ENCODE measurements at regions not wholly inside any gene's neighbourhood (a gene's known extent, or its start where the extent isn't known, plus 50 kb on each side); places are given as distances from the start of the nearest gene placed in this dataset.
A peak's percentile ranks its signal among the peaks of the same experiment; 100 is the strongest.

GRCh38 chr12:102573237-102573636, 92.9 kb upstream of the IGF1 start:
- H3K9me3 ChIP-seq: no peaks in the 10 kb centered on the region

GRCh38 chr12:102571889-102572288, 91.5 kb upstream of the IGF1 start:
- no peak overlapping the region for H3K9ac ChIP-seq
- TF ChIP-seq Cebpa-rat (IDR thresholded peaks at IDR 0.05): no peak
- H4K20me1 ChIP-seq: no peaks in the 10 kb centered on the region
- H3K4me3 ChIP-seq: no peak overlapping the region
- no peak overlapping the region for H3K4me2 ChIP-seq
- no peaks in the 10 kb centered on the region for H3K36me3 ChIP-seq
- no peaks in the 10 kb centered on the region for H3K9me3 ChIP-seq
- no peak overlapping the region for H3K27ac ChIP-seq
- H3K4me1 ChIP-seq: no peaks in the 10 kb centered on the region
- no peaks in the 10 kb centered on the region for H3K27me3 ChIP-seq

More at GRCh38 chr12:102573237-102573636, 92.9 kb upstream of the IGF1 start:
- Histone ChIP-seq H4K20me1 (no peaks in the 10 kb centered on the region), H3K4me1 (no peaks in the 10 kb centered on the region), H3K36me3 (no peaks in the 10 kb centered on the region), H3K9ac (no peak overlapping the region), H3K4me2 (no peak overlapping the region), H3K27ac (no peak overlapping the region), H3K4me3 (no peak overlapping the region), H3K27me3 (no peaks in the 10 kb centered on the region)
- TF ChIP-seq Cebpa-rat (IDR thresholded peaks at IDR 0.05): no peak

GRCh38 chr12:102570256-102570655, 89.9 kb upstream of the IGF1 start:
- no peaks in the 10 kb centered on the region for H3K36me3 ChIP-seq
- H3K27me3 ChIP-seq: no peaks in the 10 kb centered on the region

GRCh38 chr12:102569803-102570202, 89.4 kb upstream of the IGF1 start:
- no peaks in the 10 kb centered on the region for H3K4me1 ChIP-seq
- H3K36me3 ChIP-seq: no peaks in the 10 kb centered on the region
- H3K9ac ChIP-seq: no peak overlapping the region
- H3K27ac ChIP-seq: no peak overlapping the region
- no peak overlapping the region for H3K4me2 ChIP-seq
- 0 out of 2 replicates have a peak, but pooled peaks cover 4% of the 10 kb centered on the region for H3K9me3 ChIP-seq
- no peaks in the 10 kb centered on the region for H3K27me3 ChIP-seq
- H3K4me3 ChIP-seq: no peak overlapping the region
- no peak for TF ChIP-seq Cebpa-rat (IDR thresholded peaks at IDR 0.05)
- H4K20me1 ChIP-seq: no peaks in the 10 kb centered on the region

More at GRCh38 chr12:102570256-102570655, 89.9 kb upstream of the IGF1 start:
- Histone ChIP-seq H3K4me1 (no peaks in the 10 kb centered on the region), H4K20me1 (no peaks in the 10 kb centered on the region), H3K4me2 (no peak overlapping the region), H3K4me3 (no peak overlapping the region), H3K27ac (no peak overlapping the region), H3K9me3 (0 out of 2 replicates have a peak, but pooled peaks cover 1% of the 10 kb centered on the region), H3K9ac (no peak overlapping the region)
- no peak for TF ChIP-seq Cebpa-rat (IDR thresholded peaks at IDR 0.05)

GRCh38 chr12:102568276-102568675, 87.9 kb upstream of the IGF1 start:
- Histone ChIP-seq H3K27ac (no peak overlapping the region), H4K20me1 (no peaks in the 10 kb centered on the region), H3K4me3 (no peak overlapping the region), H3K4me1 (no peaks in the 10 kb centered on the region), H3K27me3 (no peaks in the 10 kb centered on the region), H3K9ac (no peak overlapping the region), H3K4me2 (no peak overlapping the region), H3K36me3 (no peaks in the 10 kb centered on the region), H3K9me3 (0 out of 2 replicates have a peak, but pooled peaks cover 4% of the 10 kb centered on the region)
- TF ChIP-seq Cebpa-rat (IDR thresholded peaks at IDR 0.05): no peak

- Histone ChIP-seq H3K9ac (no peak overlapping the region), H3K4me1 (no peaks in the 10 kb centered on the region), H3K27me3 (no peaks in the 10 kb centered on the region), H4K20me1 (no peaks in the 10 kb centered on the region), H3K36me3 (no peaks in the 10 kb centered on the region), H3K9me3 (0 out of 2 replicates have a peak, but pooled peaks cover 4% of the 10 kb centered on the region), H3K4me3 (no peak overlapping the region), H3K27ac (no peak overlapping the region), H3K4me2 (no peak overlapping the region)
- TF ChIP-seq Cebpa-rat (IDR thresholded peaks at IDR 0.05): no peak
Measured at GRCh38 chr12:102567031-102567985, 86.9 kb upstream of the IGF1 start.

GRCh38 chr12:102565555-102565954, 85.2 kb upstream of the IGF1 start:
- Histone ChIP-seq H3K9ac (no peak overlapping the region), H3K27me3 (no peaks in the 10 kb centered on the region), H3K4me3 (no peak overlapping the region), H3K4me1 (no peaks in the 10 kb centered on the region), H3K4me2 (no peak overlapping the region), H3K9me3 (0 out of 2 replicates have a peak, but pooled peaks cover 4% of the 10 kb centered on the region), H4K20me1 (no peaks in the 10 kb centered on the region), H3K36me3 (no peaks in the 10 kb centered on the region), H3K27ac (no peak overlapping the region)
- no peak for TF ChIP-seq Cebpa-rat (IDR thresholded peaks at IDR 0.05)

- Histone ChIP-seq H3K27me3 (no peaks in the 10 kb centered on the region), H3K27ac (no peak overlapping the region), H3K4me1 (no peaks in the 10 kb centered on the region), H3K9ac (no peak overlapping the region), H3K36me3 (no peaks in the 10 kb centered on the region), H3K9me3 (0 out of 2 replicates have a peak, but pooled peaks cover 4% of the 10 kb centered on the region), H4K20me1 (no peaks in the 10 kb centered on the region), H3K4me3 (no peak overlapping the region), H3K4me2 (no peak overlapping the region)
- TF ChIP-seq Cebpa-rat (IDR thresholded peaks at IDR 0.05): no peak
Measured at GRCh38 chr12:102564026-102564425, 83.7 kb upstream of the IGF1 start.

- H3K36me3 ChIP-seq: no peaks in the 10 kb centered on the region
- H3K27ac ChIP-seq: no peak overlapping the region
- H3K4me3 ChIP-seq: no peak overlapping the region
- H3K4me2 ChIP-seq: peak overlapping the region; percentile 9; the same call in 1 of the 2 replicates
- no peaks in the 10 kb centered on the region for H3K4me1 ChIP-seq
- H3K9me3 ChIP-seq: 0 out of 2 replicates have a peak, but pooled peaks cover 4% of the 10 kb centered on the region
- H3K9ac ChIP-seq: no peak overlapping the region
- H4K20me1 ChIP-seq: no peaks in the 10 kb centered on the region
- TF ChIP-seq Cebpa-rat (IDR thresholded peaks at IDR 0.05): no peak
- no peaks in the 10 kb centered on the region for H3K27me3 ChIP-seq
Measured at GRCh38 chr12:102562836-102563425, 82.6 kb upstream of the IGF1 start.

GRCh38 chr12:102551186-102551585, 70.8 kb upstream of the IGF1 start:
- H4K20me1 ChIP-seq: no peaks in the 10 kb centered on the region
- H3K27ac ChIP-seq: no peak overlapping the region
- H3K27me3 ChIP-seq: no peaks in the 10 kb centered on the region
- no peaks in the 10 kb centered on the region for H3K36me3 ChIP-seq
- no peak overlapping the region for H3K4me3 ChIP-seq
- H3K4me2 ChIP-seq: no peak overlapping the region
- TF ChIP-seq Cebpa-rat (IDR thresholded peaks at IDR 0.05): no peak
- no peak overlapping the region for H3K9ac ChIP-seq
- H3K9me3 ChIP-seq: no peaks in the 10 kb centered on the region
- 0 out of 2 replicates have a peak, but pooled peaks cover 4% of the 10 kb centered on the region for H3K4me1 ChIP-seq

All from BLaER1 (cell line).